ENCODE measurements at regions not wholly inside any gene's neighbourhood (a gene's known extent, or its start where the extent isn't known, plus 50 kb on each side); places are given as distances from the start of the nearest gene placed in this dataset.

- Histone ChIP-seq H3K9me3 (ENCODE audit: insufficient read depth, low read depth, low read length) (no peaks in the 10 kb centered on the region), H3F3A (ENCODE audit: low read depth) (no peaks in the 10 kb centered on the region), H3K27me3 (ENCODE audit: insufficient read depth, low read length, poor library complexity, severe bottlenecking) (no peaks in the 10 kb centered on the region), H3K36me3 (ENCODE audit: insufficient read depth, low read length) (no peaks in the 10 kb centered on the region), H4K20me1 (ENCODE audit: insufficient read depth, low read length, poor library complexity, severe bottlenecking) (no peaks in the 10 kb centered on the region), H3K4me1 (ENCODE audit: insufficient read depth, low read length, poor library complexity, severe bottlenecking) (no peaks in the 10 kb centered on the region), H3K4me3 (ENCODE audit: low read length, poor library complexity, severe bottlenecking) (no peak overlapping the region), H3K9me2 (replicated peaks; ENCODE audit: low read depth, low read length) (no peaks in the 10 kb centered on the region), H2AFZ (ENCODE audit: low read length) (no peak overlapping the region), H3K79me2 (ENCODE audit: insufficient read depth, low read length) (no peaks in the 10 kb centered on the region), H3K9ac (ENCODE audit: low read depth, low read length, poor library complexity, severe bottlenecking) (no peak overlapping the region), H3K4me2 (ENCODE audit: low read depth, low read length, poor library complexity, severe bottlenecking) (no peak overlapping the region)
- TF ChIP-seq CTCF (conservative IDR thresholded peaks at IDR 0.05; ENCODE audit: low read length) (no peak), EZH2phosphoT487 (IDR thresholded peaks at IDR 0.05; ENCODE audit: borderline replicate concordance) (no peak)
Measured at GRCh38 chrX:137695417-137695816, 129.5 kb downstream of the ZIC3 start.

- H3K27me3 ChIP-seq (ENCODE audit: insufficient read depth, low read length, poor library complexity, severe bottlenecking) = no peaks in the 10 kb centered on the region
- no peak overlapping the region for H3K4me3 ChIP-seq (ENCODE audit: low read length, poor library complexity, severe bottlenecking)
- H2AFZ ChIP-seq (ENCODE audit: low read length) = no peak overlapping the region
- H3K4me1 ChIP-seq (ENCODE audit: insufficient read depth, low read length, poor library complexity, severe bottlenecking) = no peaks in the 10 kb centered on the region
- H3K9me2 ChIP-seq (replicated peaks; ENCODE audit: low read depth, low read length) = no peaks in the 10 kb centered on the region
- H3K9me3 ChIP-seq (ENCODE audit: insufficient read depth, low read depth, low read length) = no peaks in the 10 kb centered on the region
- H3F3A ChIP-seq (ENCODE audit: low read depth) = no peaks in the 10 kb centered on the region
- H3K9ac ChIP-seq (ENCODE audit: low read depth, low read length, poor library complexity, severe bottlenecking) = no peak overlapping the region
- TF ChIP-seq CTCF (conservative IDR thresholded peaks at IDR 0.05; ENCODE audit: low read length) (no peak), EZH2phosphoT487 (IDR thresholded peaks at IDR 0.05; ENCODE audit: borderline replicate concordance) (no peak)
- no peaks in the 10 kb centered on the region for H3K79me2 ChIP-seq (ENCODE audit: insufficient read depth, low read length)
- no peak overlapping the region for H3K4me2 ChIP-seq (ENCODE audit: low read depth, low read length, poor library complexity, severe bottlenecking)
- no peaks in the 10 kb centered on the region for H3K36me3 ChIP-seq (ENCODE audit: insufficient read depth, low read length)
- H4K20me1 ChIP-seq (ENCODE audit: insufficient read depth, low read length, poor library complexity, severe bottlenecking) = no peaks in the 10 kb centered on the region
Measured at GRCh38 chrX:137707348-137707747, 141.4 kb downstream of the ZIC3 start.

- Histone ChIP-seq H3K9ac (ENCODE audit: low read depth, low read length, poor library complexity, severe bottlenecking) (no peak overlapping the region), H3K27me3 (ENCODE audit: insufficient read depth, low read length, poor library complexity, severe bottlenecking) (no peaks in the 10 kb centered on the region), H3K79me2 (ENCODE audit: insufficient read depth, low read length) (no peaks in the 10 kb centered on the region), H2AFZ (ENCODE audit: low read length) (no peak overlapping the region), H3K4me2 (ENCODE audit: low read depth, low read length, poor library complexity, severe bottlenecking) (no peak overlapping the region), H3K9me2 (replicated peaks; ENCODE audit: low read depth, low read length) (no peaks in the 10 kb centered on the region), H3K36me3 (ENCODE audit: insufficient read depth, low read length) (no peaks in the 10 kb centered on the region), H3K9me3 (ENCODE audit: insufficient read depth, low read depth, low read length) (no peaks in the 10 kb centered on the region), H4K20me1 (ENCODE audit: insufficient read depth, low read length, poor library complexity, severe bottlenecking) (no peaks in the 10 kb centered on the region), H3K4me3 (ENCODE audit: low read length, poor library complexity, severe bottlenecking) (no peak overlapping the region), H3K4me1 (ENCODE audit: insufficient read depth, low read length, poor library complexity, severe bottlenecking) (no peaks in the 10 kb centered on the region), H3F3A (ENCODE audit: low read depth) (no peaks in the 10 kb centered on the region)
- TF ChIP-seq EZH2phosphoT487 (IDR thresholded peaks at IDR 0.05; ENCODE audit: borderline replicate concordance) (no peak), CTCF (conservative IDR thresholded peaks at IDR 0.05; ENCODE audit: low read length) (no peak)
Measured at GRCh38 chrX:137742846-137743245, 176.9 kb downstream of the ZIC3 start.
